GM21619 (cell line): ENCODE measurements at regions not wholly inside any gene's neighbourhood (a gene's known extent, or its start where the extent isn't known, plus 50 kb on each side); places are given as distances from the start of the nearest gene placed in this dataset.
"Not testable (repeated sequence)": the region's sequence is repeated elsewhere in the genome, so short reads cannot be mapped to it uniquely, and the experiment has no call there.

ENCODE experiments used
- ATAC-seq: cut with Tn5 transposase; IDR thresholded peaks from one replicate; pipeline ENCODE4 v1.9.1; 2021; ENCODE audit not compliant: unreplicated experiment

DNA sequence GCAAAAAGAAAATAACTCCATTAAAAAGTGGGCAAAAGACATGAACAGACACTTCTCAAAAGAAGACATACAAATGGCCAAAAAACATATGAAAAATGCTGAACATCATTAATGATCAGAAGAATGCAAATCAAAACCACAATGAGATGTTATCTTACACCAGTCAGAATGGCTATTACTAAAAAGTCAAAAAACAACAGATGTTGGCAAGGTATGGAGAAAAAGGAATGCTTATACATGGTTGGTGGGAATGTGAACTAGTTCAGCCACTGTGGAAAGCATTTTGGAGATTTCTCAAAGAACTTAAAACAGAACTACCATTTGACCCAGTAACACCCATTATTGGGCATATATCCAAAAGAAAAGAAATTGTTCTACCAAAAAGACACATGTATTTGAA is 936.7 kb downstream of the KCNJ2 start:
- not testable (repeated sequence) for ATAC-seq

DNA sequence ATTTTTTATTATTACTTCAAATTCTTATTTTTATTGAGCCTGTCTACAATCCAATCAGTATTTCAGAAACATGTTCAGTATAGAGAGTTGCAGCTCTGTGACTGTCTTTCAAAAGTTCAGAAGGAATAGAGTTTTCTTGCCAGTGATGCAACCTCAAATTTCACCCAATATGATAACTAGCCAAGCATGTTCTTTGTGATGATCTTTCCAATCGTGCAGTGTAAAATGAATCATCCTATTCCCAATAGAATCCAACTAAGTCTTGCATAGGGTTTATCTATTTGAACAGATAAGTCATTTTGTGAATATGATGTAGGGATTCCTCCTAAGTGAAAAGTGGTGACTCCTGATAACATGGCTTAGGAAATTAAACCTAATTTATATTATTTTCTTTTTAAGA is 937.8 kb downstream of the KCNJ2 start:
- ATAC-seq = no peak

DNA sequence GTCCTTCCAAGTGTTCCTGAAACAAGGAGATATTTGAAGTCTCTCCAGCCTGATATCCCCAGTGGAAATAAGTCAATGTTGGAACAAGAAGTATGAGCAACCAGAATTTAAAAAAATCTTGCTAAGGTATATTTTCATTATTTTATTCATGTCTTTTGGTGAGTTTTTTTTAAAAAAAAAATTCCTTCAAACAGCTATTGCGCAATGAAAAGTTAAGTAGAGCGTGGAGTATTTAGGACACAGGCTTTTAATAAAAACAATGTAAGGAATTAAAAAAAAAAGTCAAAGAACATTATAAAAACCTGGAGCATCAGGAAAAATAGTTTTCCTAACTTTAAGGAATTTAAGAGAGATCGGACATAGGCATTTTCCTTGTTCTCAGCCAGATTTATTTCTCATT is 940.4 kb downstream of the KCNJ2 start:
- no peak for ATAC-seq

- ATAC-seq = no peak
Observed at GRCh38 chr17:71110326-71110725, 941.0 kb downstream of the KCNJ2 start.

DNA sequence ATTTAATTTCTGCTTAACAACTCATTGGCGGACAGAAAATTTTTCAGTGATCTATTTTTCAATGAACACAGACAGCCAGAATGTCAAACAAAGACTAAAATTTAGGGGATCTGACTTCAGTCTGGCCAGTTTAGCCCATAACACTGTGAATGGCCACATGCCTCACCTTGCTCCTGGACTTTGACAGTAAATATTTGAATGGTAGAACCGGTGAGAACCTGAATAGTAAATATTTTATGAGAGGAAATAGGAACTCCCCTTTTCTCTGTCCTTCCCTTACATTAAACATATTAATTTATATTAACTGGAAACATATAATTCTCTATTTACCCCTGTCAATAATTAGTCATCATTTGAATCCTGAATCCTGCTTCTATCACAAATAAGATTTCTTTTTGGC is 942.1 kb downstream of the KCNJ2 start:
- ATAC-seq = no peak

- ATAC-seq = no peak
Observed at GRCh38 chr17:71111934-71112333, 942.6 kb downstream of the KCNJ2 start.

- ATAC-seq = no peak
Observed at GRCh38 chr17:71113347-71113746, 944.0 kb downstream of the KCNJ2 start.

- ATAC-seq = no peak
Observed at GRCh38 chr17:71114911-71115668, 945.8 kb downstream of the KCNJ2 start.

DNA sequence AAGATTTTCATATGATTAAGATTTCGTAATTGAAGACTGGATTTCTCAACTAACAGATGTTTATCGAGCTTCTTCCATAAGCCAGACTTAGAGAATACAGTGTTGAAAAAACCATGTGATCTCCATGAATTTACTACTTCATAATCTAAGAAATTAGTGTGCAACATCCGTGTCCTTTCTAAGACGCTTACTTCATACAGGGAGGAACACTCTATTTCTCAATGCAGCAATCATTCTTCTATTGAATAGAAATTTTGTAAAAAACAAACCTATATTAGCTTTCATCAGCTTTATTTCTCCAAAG is 946.3 kb downstream of the KCNJ2 start:
- no peak for ATAC-seq

GRCh38 chr17:71117466-71117865 is 948.1 kb downstream of the KCNJ2 start:
- ATAC-seq = no peak

- ATAC-seq = no peak
Observed at GRCh38 chr17:71118039-71118438, 948.7 kb downstream of the KCNJ2 start.

DNA sequence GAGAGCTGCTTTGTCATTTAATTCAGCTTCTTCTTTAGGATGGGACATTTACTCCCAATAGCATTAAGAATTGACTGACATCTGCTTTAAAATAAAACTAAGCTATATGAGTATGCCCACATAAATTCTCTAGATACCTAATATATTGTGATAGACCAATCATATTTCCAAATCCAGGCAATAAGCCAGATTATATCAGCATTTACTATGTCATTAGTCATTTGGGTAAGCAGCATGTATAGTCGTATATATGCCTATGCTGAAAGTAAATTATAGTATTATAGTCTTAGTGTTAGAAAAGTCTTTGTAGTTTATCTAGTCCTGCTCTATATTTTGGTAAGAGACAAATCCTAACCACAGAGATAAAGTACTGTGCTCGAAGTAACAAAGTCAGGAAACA is 958.1 kb downstream of the KCNJ2 start:
- ATAC-seq = no peak

DNA sequence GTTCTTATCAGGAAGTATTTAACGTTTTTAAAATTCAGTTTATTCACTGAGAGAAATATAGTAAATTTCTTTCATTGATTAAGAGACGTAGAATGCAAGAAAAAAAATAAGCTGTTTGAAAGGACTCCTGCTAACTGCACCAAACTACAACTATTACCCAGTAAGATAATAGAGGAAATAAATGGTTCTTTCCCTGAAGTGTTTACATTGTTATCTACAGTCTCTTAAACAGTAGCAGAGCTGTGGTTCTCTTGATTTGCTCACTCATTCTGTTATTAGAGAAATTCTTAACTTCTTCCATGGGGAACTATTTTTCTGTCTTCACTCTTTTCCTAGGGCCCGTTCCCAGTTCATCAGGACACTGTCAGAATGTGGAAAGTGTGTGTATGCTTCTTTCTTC is 973.0 kb downstream of the KCNJ2 start:
- no peak for ATAC-seq

DNA sequence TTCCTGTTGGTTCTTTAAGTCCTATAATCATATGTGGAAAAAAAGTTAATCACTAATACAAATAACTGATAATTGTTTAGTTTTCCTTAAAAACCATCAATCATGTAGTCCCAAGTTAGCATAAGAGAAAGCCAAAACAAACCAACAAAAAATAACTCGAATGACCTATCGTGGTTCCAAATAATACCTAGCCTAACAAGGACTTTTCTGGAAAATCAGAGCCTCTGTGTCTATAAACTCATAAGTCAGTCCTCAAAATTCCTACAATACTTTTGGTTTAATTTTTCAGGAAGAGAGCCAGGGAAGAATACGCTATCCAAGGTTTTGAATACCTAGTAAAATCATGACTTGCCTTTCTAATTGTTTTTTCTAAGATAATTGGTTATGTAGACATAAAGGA is 975.3 kb upstream of the SOX9 start:
- no peak for ATAC-seq

GRCh38 chr17:71147906-71148305 is 972.9 kb upstream of the SOX9 start:
- ATAC-seq = no peak

DNA sequence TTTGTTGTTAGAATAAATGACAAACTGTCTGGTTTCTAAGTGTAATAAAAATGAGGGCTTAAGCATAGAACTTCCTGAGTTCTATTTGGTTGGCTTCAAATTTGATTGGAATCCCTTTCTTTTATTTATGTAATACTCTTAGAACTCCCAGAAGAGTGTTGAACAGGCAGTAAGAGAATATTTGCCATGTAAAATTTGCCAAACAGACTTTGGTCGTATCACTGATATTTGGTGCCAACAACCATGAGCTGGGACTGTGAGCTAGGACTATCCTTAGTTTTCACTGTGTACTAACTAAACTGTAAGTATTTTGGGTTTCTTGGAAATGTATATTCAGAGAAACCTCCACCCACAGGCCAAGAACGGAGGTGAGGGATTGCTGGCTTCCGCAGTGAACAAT is 971.2 kb upstream of the SOX9 start:
- no peak for ATAC-seq

DNA sequence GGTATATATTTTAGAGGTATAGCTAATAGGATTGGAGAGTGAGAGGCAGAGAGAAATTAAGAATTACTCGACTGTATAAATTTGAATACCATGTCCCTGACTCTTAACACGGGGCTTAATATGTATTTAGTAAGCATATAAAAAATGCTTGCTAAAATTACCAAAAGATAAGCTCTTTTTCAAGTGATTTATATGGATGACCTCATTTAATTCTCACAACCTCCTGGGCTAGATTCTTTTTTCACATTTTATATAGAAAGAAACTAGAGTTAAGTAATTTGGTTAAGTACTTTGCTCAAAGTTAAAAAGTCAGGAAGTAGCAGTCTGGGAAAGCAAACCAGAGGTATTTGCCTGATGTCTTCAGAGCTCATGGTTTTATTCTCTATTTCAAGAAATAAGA is 963.5 kb upstream of the SOX9 start:
- ATAC-seq = no peak

DNA sequence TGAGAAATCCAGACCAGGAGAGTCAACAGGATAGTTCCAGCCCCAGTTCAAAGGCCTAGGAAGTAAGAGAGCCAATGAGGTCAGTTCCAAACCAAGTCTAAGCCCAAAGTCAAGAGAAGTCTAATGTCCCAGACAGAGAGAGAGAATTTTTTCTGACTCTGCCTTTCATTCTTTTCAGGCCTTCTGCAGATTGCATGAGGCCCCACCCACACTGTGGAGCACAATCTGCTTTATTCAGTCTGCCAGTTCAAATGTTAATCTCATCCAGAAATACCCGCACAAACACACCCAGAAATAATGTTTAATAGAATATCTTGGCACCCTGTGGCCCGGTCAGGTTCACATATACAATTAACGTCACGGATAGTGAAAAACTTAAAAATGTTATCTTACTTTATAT is 962.4 kb upstream of the SOX9 start:
- ATAC-seq = no peak

GRCh38 chr17:71163121-71163812 is 957.6 kb upstream of the SOX9 start:
- no peak for ATAC-seq

GRCh38 chr17:71163813-71164122 is 957.1 kb upstream of the SOX9 start:
- ATAC-seq = no peak

GRCh38 chr17:71164561-71164960 is 956.3 kb upstream of the SOX9 start:
- no peak for ATAC-seq

- ATAC-seq = no peak
Observed at GRCh38 chr17:71166311-71166710, 954.5 kb upstream of the SOX9 start.

DNA sequence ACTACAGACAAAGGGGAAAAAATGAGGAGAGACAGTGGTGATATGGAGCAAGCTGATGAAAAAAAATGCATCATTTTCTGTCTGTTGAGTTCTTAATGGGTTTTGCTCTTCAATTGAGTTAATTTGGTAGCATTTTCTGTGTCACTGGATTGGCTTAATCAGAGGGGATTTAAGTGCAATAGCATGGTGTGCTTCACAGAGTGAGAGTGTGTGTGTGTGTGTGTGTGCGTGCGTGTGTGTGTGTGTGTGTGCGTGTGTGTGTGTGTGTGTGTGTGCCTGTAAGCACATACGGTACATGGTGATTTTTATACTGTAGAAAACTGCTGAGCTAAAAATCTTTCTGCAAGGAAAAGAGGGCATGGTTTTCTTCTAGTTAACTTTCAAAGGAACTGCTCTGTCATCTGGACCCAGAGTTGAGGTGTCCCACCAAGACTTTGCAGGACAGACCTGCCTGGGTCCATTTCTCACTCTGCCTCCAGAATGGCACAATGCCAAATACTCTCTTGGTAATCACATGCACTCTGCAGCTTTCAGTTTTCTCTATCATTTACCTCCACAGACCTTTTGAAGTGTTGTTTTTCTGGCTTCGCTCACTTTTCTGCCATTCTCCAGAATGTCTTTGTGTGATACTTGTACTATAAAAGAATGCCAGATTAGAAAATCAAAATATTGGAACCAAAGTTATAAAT is 952.6 kb upstream of the SOX9 start:
- no peak for ATAC-seq
